CD14-positive monocyte (primary cell): ENCODE measurements at regions not wholly inside any gene's neighbourhood (a gene's known extent, or its start where the extent isn't known, plus 50 kb on each side); places are given as distances from the start of the nearest gene placed in this dataset.

ENCODE experiments used
- DNase-seq, 3 donors: peaks; one replicate each; pipeline ENCODE4 v3.0.0-alpha.2; 2011 to 2022
- H2AFZ ChIP-seq: 2 replicates; pipeline ENCODE4 v1.6.0; 2012; ENCODE audit warnings: mild to moderate bottlenecking, low read depth, low read length, inconsistent platforms; ENCODE audit not compliant: insufficient read depth, poor library complexity, severe bottlenecking
- H3K27ac ChIP-seq, 2 donors: 1 replicate in 1 of 2; 2 replicates in 1 of 2; pipeline ENCODE4 v1.5.1; 2012 to 2013; ENCODE audit warnings: low read length in 2 of 2, control low read depth in 1 of 2, inconsistent platforms in 1 of 2, low read depth in 1 of 2, mild to moderate bottlenecking in 1 of 2
- H3K27me3 ChIP-seq, 2 donors: one replicate each; pipeline versions ENCODE4 v1.6.0 to v1.6.1; 2011 to 2013; ENCODE audit warnings: low read length in 2 of 2; ENCODE audit not compliant: control insufficient read depth in 2 of 2, insufficient read depth in 2 of 2
- H3K36me3 ChIP-seq, 2 donors: replicated peaks in 1 of 2; 1 replicate in 1 of 2; 2 replicates in 1 of 2; pipeline versions ENCODE4 v1.5.1 to v1.6.1; 2012 to 2013; ENCODE audit warnings: low read length in 2 of 2, control low read depth in 1 of 2, inconsistent platforms in 1 of 2, mild to moderate bottlenecking in 1 of 2; ENCODE audit not compliant: insufficient read depth in 2 of 2, control insufficient read depth in 1 of 2
- H3K4me1 ChIP-seq, 2 donors: 1 replicate in 1 of 2; 2 replicates in 1 of 2; pipeline versions ENCODE4 v1.5.1 to v1.6.1; 2012 to 2013; ENCODE audit warnings: low read length in 2 of 2, control low read depth in 1 of 2, inconsistent platforms in 1 of 2, mild to moderate bottlenecking in 1 of 2, moderate library complexity in 1 of 2; ENCODE audit not compliant: insufficient read depth in 2 of 2, control insufficient read depth in 1 of 2
- H3K4me2 ChIP-seq: replicated peaks from 2 replicates; pipeline ENCODE3; 2012; ENCODE audit warnings: low read length, moderate library complexity, mild to moderate bottlenecking; ENCODE audit not compliant: poor library complexity, severe bottlenecking; ENCODE audit errors: extremely low read depth
- H3K4me3 ChIP-seq, 3 experiments: fragments of 200-600 bp in 1 of 3; sonication (generic) in 1 of 3; replicated peaks in 1 of 3; 1 replicate in 2 of 3; 2 replicates in 1 of 3; pipeline ENCODE4 v1.5.1; 2011 to 2013; ENCODE audit warnings: low read length in 3 of 3, mild to moderate bottlenecking in 3 of 3, control low read depth in 2 of 3, low read depth in 2 of 3, inconsistent platforms in 1 of 3, moderate library complexity in 1 of 3
- H3K79me2 ChIP-seq: 2 replicates; pipeline ENCODE4 v1.6.0; 2012; ENCODE audit warnings: mild to moderate bottlenecking, control low read depth, inconsistent platforms, low read length, moderate library complexity; ENCODE audit not compliant: insufficient read depth
- H3K9ac ChIP-seq: 2 replicates; pipeline ENCODE4 v1.6.0; 2017; ENCODE audit warnings: low read length, mild to moderate bottlenecking; ENCODE audit not compliant: insufficient read depth, poor library complexity, severe bottlenecking
- H3K9me3 ChIP-seq, 2 donors: replicated peaks in 1 of 2; 1 replicate in 1 of 2; 2 replicates in 1 of 2; pipeline versions ENCODE4 v1.5.1 to v1.6.1; 2012 to 2013; ENCODE audit warnings: low read length in 2 of 2, control low read depth in 1 of 2; ENCODE audit not compliant: control insufficient read depth in 1 of 2, insufficient read depth in 1 of 2
- H4K20me1 ChIP-seq: 2 replicates; pipeline ENCODE4 v1.6.0; 2012; ENCODE audit warnings: mild to moderate bottlenecking, low read length, control low read depth, moderate library complexity; ENCODE audit not compliant: insufficient read depth
- H3K27ac Mint-ChIP-seq, 7 donors: one replicate each; pipeline ENCODE4 v1.8.0; 2020; ENCODE audit warnings: mild to moderate bottlenecking in 7 of 7, mixed read lengths in 7 of 7, moderate library complexity in 6 of 7, inconsistent platforms in 2 of 7
- H3K27me3 Mint-ChIP-seq, 3 donors: one replicate each; pipeline ENCODE4 v1.8.0; 2021 to 2022; ENCODE audit warnings: low read depth in 3 of 3, mild to moderate bottlenecking in 3 of 3, mixed read lengths in 3 of 3, moderate library complexity in 3 of 3, inconsistent platforms in 1 of 3
- H3K36me3 Mint-ChIP-seq, 2 donors: one replicate each; pipeline ENCODE4 v1.8.0; 2020; ENCODE audit warnings: mixed read lengths in 2 of 2, inconsistent platforms in 1 of 2, mild to moderate bottlenecking in 1 of 2
- H3K4me1 Mint-ChIP-seq: one replicate; pipeline ENCODE4 v1.8.0; 2020; ENCODE audit warnings: mild to moderate bottlenecking, mixed read lengths
- H3K4me3 Mint-ChIP-seq, 2 donors: one replicate each; pipeline ENCODE4 v1.8.0; 2020; ENCODE audit warnings: mild to moderate bottlenecking in 2 of 2, mixed read lengths in 2 of 2, moderate library complexity in 1 of 2
- H3K9me3 Mint-ChIP-seq, 7 donors: one replicate each; pipeline ENCODE4 v1.8.0; 2020 to 2022; ENCODE audit warnings: mixed read lengths in 7 of 7, mild to moderate bottlenecking in 6 of 7, moderate library complexity in 6 of 7, inconsistent platforms in 2 of 7
- WGBS: methylation state at CpG from one replicate; pipeline ENCODE4 v1.1.5; 2013; ENCODE audit warnings: missing lambda C conversion rate; ENCODE audit not compliant: insufficient coverage; 5-methylcytosine and 5-hydroxymethylcytosine counted together
- intact Hi-C, 2 donors: fragments of 100-400 bp; cut with micrococcal nuclease; formaldehyde crosslinking; loops; one replicate each; pipeline versions ENCODE4 v1.15.0 to v1.15.1; 2023
- TF ChIP-seq, protein P1 (sequence below): fragments of 200-600 bp; IDR thresholded peaks from one replicate; pipeline ENCODE4 v1.8.0; 2022; ENCODE audit warnings: antibody characterized with exemption, mild to moderate bottlenecking

DNA sequence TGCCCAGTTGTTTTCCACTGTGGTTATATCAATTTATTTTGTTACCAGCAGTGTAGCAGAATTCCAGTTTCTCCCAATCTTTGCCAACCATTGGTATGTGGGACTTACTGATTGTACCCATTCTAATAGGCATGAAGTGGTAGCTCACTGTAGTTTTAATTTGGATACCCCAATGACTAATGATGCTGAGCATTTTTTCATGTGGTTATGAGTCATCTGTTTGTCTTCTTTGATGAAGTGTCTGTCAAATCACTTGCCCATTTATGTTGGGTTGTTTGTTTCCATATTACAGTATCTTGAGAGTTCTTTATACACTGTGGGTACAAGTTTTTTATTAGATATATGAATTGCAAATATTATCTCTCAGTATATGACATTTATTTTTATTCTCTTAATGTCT is 644.3 kb downstream of the NR2F2 start:
- no peaks in the 10 kb centered on the region for H3K4me1 Mint-ChIP-seq
- TF ChIP-seq, protein P1, sequence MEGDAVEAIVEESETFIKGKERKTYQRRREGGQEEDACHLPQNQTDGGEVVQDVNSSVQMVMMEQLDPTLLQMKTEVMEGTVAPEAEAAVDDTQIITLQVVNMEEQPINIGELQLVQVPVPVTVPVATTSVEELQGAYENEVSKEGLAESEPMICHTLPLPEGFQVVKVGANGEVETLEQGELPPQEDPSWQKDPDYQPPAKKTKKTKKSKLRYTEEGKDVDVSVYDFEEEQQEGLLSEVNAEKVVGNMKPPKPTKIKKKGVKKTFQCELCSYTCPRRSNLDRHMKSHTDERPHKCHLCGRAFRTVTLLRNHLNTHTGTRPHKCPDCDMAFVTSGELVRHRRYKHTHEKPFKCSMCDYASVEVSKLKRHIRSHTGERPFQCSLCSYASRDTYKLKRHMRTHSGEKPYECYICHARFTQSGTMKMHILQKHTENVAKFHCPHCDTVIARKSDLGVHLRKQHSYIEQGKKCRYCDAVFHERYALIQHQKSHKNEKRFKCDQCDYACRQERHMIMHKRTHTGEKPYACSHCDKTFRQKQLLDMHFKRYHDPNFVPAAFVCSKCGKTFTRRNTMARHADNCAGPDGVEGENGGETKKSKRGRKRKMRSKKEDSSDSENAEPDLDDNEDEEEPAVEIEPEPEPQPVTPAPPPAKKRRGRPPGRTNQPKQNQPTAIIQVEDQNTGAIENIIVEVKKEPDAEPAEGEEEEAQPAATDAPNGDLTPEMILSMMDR, result no peak
- intact Hi-C loops, result no loop called here
- Histone ChIP-seq H3K36me3 (no peaks in the 10 kb centered on the region), H3K4me2 (no peak overlapping the region), H4K20me1 (no peaks in the 10 kb centered on the region), H3K9ac (no peak overlapping the region), H3K27me3 (no peaks in the 10 kb centered on the region), H3K79me2 (no peaks in the 10 kb centered on the region), H3K4me3 (no peak overlapping the region), H3K9me3 (no peaks in the 10 kb centered on the region), H3K4me1 (no peaks in the 10 kb centered on the region), H2AFZ (no peak overlapping the region), H3K27ac (no peak overlapping the region)
- H3K4me3 Mint-ChIP-seq, result no peak overlapping the region
- H3K36me3 Mint-ChIP-seq, result no peaks in the 10 kb centered on the region
- no peak for DNase-seq
- no peak overlapping the region for H3K27ac Mint-ChIP-seq
- H3K9me3 Mint-ChIP-seq, result peaks cover 0 to 7% (median 1%) of the 10 kb centered on the region in 7 donors
- H3K27me3 Mint-ChIP-seq, result no peaks in the 10 kb centered on the region

DNA sequence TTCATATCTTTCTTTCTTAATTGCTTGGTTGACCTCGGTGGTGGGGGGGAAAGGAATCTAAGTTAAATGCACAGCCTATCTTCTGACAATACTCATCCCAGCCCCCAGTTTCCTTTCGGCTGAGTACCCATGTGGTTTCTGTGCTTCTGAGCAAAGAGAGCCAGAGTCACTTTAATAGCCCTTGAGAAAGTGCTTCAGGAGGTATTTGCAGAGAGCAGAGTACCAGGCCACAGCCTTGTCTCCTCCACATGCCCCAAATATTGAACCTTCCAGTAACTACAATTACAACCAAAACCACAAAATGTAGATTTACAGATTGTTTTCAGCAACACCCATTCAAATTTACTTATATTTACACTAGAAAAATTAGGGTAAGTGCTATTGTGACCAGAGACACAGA is 647.4 kb downstream of the NR2F2 start:
- no peak overlapping the region for H3K4me3 Mint-ChIP-seq
- Histone ChIP-seq H3K4me2 (no peak overlapping the region), H4K20me1 (no peaks in the 10 kb centered on the region), H2AFZ (no peak overlapping the region), H3K27ac (no peak overlapping the region), H3K9ac (no peak overlapping the region), H3K9me3 (no peaks in the 10 kb centered on the region), H3K36me3 (no peaks in the 10 kb centered on the region), H3K27me3 (no peaks in the 10 kb centered on the region), H3K4me3 (no peak overlapping the region), H3K79me2 (no peaks in the 10 kb centered on the region), H3K4me1 (no peaks in the 10 kb centered on the region)
- TF ChIP-seq, protein P1, result no peak
- H3K9me3 Mint-ChIP-seq, result peaks cover 0 to 4% (median 0%) of the 10 kb centered on the region in 7 donors
- 20% methylated on average over 2 of the region's 2 CpGs for WGBS
- no peak overlapping the region for H3K27ac Mint-ChIP-seq
- no peaks in the 10 kb centered on the region for H3K4me1 Mint-ChIP-seq
- DNase-seq, result no peak
- no peaks in the 10 kb centered on the region for H3K36me3 Mint-ChIP-seq
- intact Hi-C loops, result no loop called here
- H3K27me3 Mint-ChIP-seq, result peaks cover 0 to 2% (median 0%) of the 10 kb centered on the region in 3 donors
